ENCODE measurements at regions not wholly inside any gene's neighbourhood (a gene's known extent, or its start where the extent isn't known, plus 50 kb on each side); places are given as distances from the start of the nearest gene placed in this dataset.
A peak's percentile ranks its signal among the peaks of the same experiment; 100 is the strongest.

- no peaks in the 10 kb centered on the region for H3K4me1 ChIP-seq
- intact Hi-C loops (cut with DNase I; ENCODE audit: low total_unique reads) (no loop called here), in situ Hi-C loops (cut with MboI; ENCODE audit: low pct_ligation_motif_present in 1 of 4, low pct_unique_long_range_greater_than_20kb in 1 of 4, low sequenced_read_pairs in 3 of 4) (no loop called here)
- H3K27ac ChIP-seq = no peak overlapping the region
- H3K27me3 ChIP-seq = no peaks in the 10 kb centered on the region
- WGBS, 2 donors (ENCODE audit: low coverage in 1 of 2) = 32% methylated on average over 4 of the region's 4 CpGs; no CpG with 5 or more reads in 1 of the 2 donors
- no peak for DNase-seq
- no peaks in the 10 kb centered on the region for H3K9me3 ChIP-seq
- H3K36me3 ChIP-seq = no peaks in the 10 kb centered on the region
- H3K4me3 ChIP-seq = no peak overlapping the region
- TF ChIP-seq EP300 (IDR thresholded peaks at IDR 0.05; ENCODE audit: low read depth) (no peak), POLR2AphosphoS5 (IDR thresholded peaks at IDR 0.05) (no peak), POLR2A (IDR thresholded peaks at IDR 0.05) (no peak)
- TF ChIP-seq, protein P1, sequence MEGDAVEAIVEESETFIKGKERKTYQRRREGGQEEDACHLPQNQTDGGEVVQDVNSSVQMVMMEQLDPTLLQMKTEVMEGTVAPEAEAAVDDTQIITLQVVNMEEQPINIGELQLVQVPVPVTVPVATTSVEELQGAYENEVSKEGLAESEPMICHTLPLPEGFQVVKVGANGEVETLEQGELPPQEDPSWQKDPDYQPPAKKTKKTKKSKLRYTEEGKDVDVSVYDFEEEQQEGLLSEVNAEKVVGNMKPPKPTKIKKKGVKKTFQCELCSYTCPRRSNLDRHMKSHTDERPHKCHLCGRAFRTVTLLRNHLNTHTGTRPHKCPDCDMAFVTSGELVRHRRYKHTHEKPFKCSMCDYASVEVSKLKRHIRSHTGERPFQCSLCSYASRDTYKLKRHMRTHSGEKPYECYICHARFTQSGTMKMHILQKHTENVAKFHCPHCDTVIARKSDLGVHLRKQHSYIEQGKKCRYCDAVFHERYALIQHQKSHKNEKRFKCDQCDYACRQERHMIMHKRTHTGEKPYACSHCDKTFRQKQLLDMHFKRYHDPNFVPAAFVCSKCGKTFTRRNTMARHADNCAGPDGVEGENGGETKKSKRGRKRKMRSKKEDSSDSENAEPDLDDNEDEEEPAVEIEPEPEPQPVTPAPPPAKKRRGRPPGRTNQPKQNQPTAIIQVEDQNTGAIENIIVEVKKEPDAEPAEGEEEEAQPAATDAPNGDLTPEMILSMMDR (IDR thresholded peaks at IDR 0.05) = peak in 1 of 5 experiments; percentile 11
These were observed 2300.3 kb downstream of the MAT2B start for GRCh38 chr5:165805756-165806155.

DNA sequence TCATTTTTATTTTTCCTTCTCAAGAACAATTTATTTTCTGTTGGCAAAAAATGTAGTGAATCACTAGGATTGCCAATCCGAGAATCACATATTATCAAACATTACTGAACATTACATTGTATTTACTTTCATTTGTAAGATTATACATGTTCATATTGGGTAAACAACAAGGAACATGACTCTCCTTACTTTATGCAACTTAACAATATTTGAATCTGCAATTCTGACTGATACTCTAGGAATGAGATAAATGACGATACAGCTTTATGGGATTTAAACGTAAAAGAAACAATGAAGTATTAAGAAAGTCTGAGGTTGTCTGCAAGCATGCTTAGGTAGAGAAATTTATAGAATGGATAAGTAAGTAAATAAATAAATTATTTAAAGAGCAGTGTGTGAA lies 2302.9 kb downstream of the MAT2B start:
- Histone ChIP-seq H3K4me3 (no peak overlapping the region), H3K27ac (no peak overlapping the region), H3K4me1 (no peaks in the 10 kb centered on the region), H3K27me3 (no peaks in the 10 kb centered on the region), H3K9me3 (no peaks in the 10 kb centered on the region), H3K36me3 (no peaks in the 10 kb centered on the region)
- TF ChIP-seq, protein P1 (IDR thresholded peaks at IDR 0.05) = no peak
- TF ChIP-seq POLR2A (IDR thresholded peaks at IDR 0.05) = no peak
- no peak for TF ChIP-seq EP300 (IDR thresholded peaks at IDR 0.05; ENCODE audit: low read depth)
- TF ChIP-seq POLR2AphosphoS5 (IDR thresholded peaks at IDR 0.05) = no peak
- in situ Hi-C loops (cut with MboI; ENCODE audit: low pct_ligation_motif_present in 1 of 4, low pct_unique_long_range_greater_than_20kb in 1 of 4, low sequenced_read_pairs in 3 of 4) = no loop called here
- DNase-seq = no peak
- 71 to 82% methylated on average over 3 of the region's 3 CpGs for WGBS, 2 donors (ENCODE audit: low coverage in 1 of 2)
- intact Hi-C loops (cut with DNase I; ENCODE audit: low total_unique reads) = no loop called here

- DNase-seq = no peak
- Histone ChIP-seq H3K27ac (no peak overlapping the region), H3K4me1 (no peaks in the 10 kb centered on the region), H3K27me3 (no peaks in the 10 kb centered on the region), H3K9me3 (no peaks in the 10 kb centered on the region), H3K36me3 (no peaks in the 10 kb centered on the region), H3K4me3 (no peak overlapping the region)
- 70 to 72% methylated on average over 3 of the region's 3 CpGs for WGBS, 2 donors (ENCODE audit: low coverage in 1 of 2)
- in situ Hi-C loops (cut with MboI; ENCODE audit: low pct_ligation_motif_present in 1 of 4, low pct_unique_long_range_greater_than_20kb in 1 of 4, low sequenced_read_pairs in 3 of 4) = no loop called here
- intact Hi-C loops (cut with DNase I; ENCODE audit: low total_unique reads) = loop anchor here (5.0 kb wide), 1 partner anchor 1608 kb away; no protein-coding TSS in a partner anchor
- TF ChIP-seq POLR2A (IDR thresholded peaks at IDR 0.05) = no peak
- no peak for TF ChIP-seq EP300 (IDR thresholded peaks at IDR 0.05; ENCODE audit: low read depth)
- TF ChIP-seq POLR2AphosphoS5 (IDR thresholded peaks at IDR 0.05) = no peak
- TF ChIP-seq, protein P1 (IDR thresholded peaks at IDR 0.05) = no peak
These were observed 2304.5 kb downstream of the MAT2B start for GRCh38 chr5:165809914-165810313.

DNA sequence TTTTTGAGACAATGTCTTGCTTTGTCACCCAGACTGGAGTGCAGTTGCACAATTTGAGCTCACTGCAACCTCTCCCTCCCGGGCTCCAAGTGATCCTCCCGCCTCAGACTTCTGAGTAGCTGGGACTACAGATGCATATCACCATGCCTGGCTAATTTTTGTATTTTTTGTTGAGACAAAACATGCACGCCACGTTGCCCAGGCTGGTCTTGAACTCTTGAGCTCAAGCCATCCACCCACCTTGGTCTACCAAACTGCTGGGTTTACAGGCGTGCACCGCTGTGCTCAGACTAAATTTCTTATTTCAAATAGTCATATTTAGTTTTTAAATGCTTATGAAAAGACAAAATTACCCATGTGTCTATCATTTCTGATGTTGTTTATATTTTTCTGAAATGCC lies 2324.1 kb downstream of the MAT2B start:
- Histone ChIP-seq H3K4me1 (no peaks in the 10 kb centered on the region), H3K36me3 (no peaks in the 10 kb centered on the region), H3K9me3 (no peaks in the 10 kb centered on the region), H3K27ac (no peak overlapping the region), H3K27me3 (no peaks in the 10 kb centered on the region), H3K4me3 (no peak overlapping the region)
- 64 to 78% methylated on average over 6 of the region's 6 CpGs for WGBS, 2 donors (ENCODE audit: low coverage in 1 of 2)
- TF ChIP-seq, protein P1 (IDR thresholded peaks at IDR 0.05) = no peak
- TF ChIP-seq POLR2A (IDR thresholded peaks at IDR 0.05) (no peak), EP300 (IDR thresholded peaks at IDR 0.05; ENCODE audit: low read depth) (no peak), POLR2AphosphoS5 (IDR thresholded peaks at IDR 0.05) (no peak)
- in situ Hi-C loops (cut with MboI; ENCODE audit: low pct_ligation_motif_present in 1 of 4, low pct_unique_long_range_greater_than_20kb in 1 of 4, low sequenced_read_pairs in 3 of 4) (no loop called here), intact Hi-C loops (cut with DNase I; ENCODE audit: low total_unique reads) (no loop called here)
- DNase-seq = no peak

Measured in transverse colon (tissue), 4 donors.